ENCODE measurements at regions not wholly inside any gene's neighbourhood (a gene's known extent, or its start where the extent isn't known, plus 50 kb on each side); places are given as distances from the start of the nearest gene placed in this dataset.

DNA sequence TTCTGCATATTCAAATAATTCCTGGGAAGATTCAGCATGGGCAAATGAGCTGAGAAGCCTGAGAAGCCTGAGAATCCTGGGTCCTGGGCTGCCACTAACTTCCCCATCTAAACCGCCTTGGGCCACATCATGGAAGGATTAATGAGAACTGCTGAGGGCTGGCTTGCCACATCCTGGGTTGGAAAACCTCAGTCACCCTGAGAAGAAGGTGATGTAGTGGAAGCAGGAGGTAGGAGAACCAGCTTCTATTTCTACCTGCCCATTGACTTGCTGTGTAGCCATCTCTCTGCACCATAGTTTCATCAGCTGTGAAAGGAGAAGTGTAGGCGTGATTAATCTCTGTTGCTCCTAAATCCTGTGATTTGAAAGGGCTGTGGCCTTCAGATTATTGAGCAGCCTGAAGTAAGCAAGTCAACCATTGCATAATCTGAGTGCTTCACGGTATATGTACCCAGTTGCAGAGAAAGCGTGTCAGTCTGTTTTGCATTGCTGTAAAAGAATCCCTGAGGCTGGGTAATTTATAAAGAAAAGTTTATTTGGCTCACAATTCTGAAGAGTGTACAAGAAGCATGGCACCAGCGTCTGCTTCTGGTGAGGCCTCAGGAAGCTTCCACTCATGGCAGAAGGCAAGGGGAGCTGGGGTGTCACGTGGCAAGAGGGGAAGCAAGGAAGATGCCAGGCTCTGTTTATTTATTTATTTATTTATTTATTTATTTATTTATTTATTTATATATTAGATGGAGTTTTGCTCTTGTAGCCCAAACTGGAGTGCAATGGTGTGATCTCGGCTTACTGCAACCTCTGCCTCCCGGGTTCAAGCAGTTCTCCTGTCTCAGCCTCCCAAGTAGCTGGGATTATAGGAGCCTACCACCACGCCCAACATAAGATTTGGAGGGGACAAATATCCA, 140.9 kb upstream of the ATP6AP2 start:
- no peak for TF ChIP-seq CTCF (IDR thresholded peaks at IDR 0.05)
- Histone ChIP-seq H3K27ac (no peak overlapping the region), H3K27me3 (no peaks in the 10 kb centered on the region), H3K36me3 (no peaks in the 10 kb centered on the region), H3K4me1 (no peaks in the 10 kb centered on the region), H3K9me3 (no peaks in the 10 kb centered on the region), H3K4me3 (no peak overlapping the region)
- intact Hi-C loops (cut with DNase I): no loop called here
- DNase-seq: no peak
- ATAC-seq: no peak

- no peaks in the 10 kb centered on the region for H3K27me3 ChIP-seq
- no peak overlapping the region for H3K27ac ChIP-seq
- DNase-seq (no peak), ATAC-seq (no peak)
- H3K4me1 ChIP-seq: no peaks in the 10 kb centered on the region
- TF ChIP-seq CTCF (IDR thresholded peaks at IDR 0.05): no peak
- H3K36me3 ChIP-seq: no peaks in the 10 kb centered on the region
- intact Hi-C loops (cut with DNase I): no loop called here
- no peaks in the 10 kb centered on the region for H3K9me3 ChIP-seq
- no peak overlapping the region for H3K4me3 ChIP-seq
These were observed 143.4 kb upstream of the ATP6AP2 start for GRCh38 chrX:40437348-40437747.

DNA sequence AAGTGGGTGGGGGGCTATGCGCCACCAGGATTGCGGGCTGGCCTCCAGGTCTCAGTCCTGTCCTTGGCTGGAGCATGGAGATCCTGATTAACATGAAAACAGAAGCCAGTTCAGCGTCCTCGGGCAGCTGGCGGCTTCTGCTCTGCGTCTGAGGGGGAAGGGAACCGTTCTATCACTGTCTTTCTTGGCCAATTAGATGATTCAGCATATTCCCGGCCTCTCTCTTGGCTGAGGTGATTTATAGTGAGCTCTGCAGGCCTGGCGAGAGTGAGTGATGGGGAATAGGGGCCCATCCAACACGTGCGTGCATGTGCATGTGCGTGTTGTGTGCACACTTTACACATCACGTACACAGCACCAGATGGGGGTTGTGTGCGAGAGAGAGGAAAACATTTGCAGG, 145.8 kb upstream of the ATP6AP2 start:
- no peaks in the 10 kb centered on the region for H3K4me1 ChIP-seq
- ATAC-seq: peak; percentile 46
- no peak for TF ChIP-seq CTCF (IDR thresholded peaks at IDR 0.05)
- intact Hi-C loops (cut with DNase I): no loop called here
- H3K9me3 ChIP-seq: no peaks in the 10 kb centered on the region
- H3K4me3 ChIP-seq: no peak overlapping the region
- no peaks in the 10 kb centered on the region for H3K36me3 ChIP-seq
- peak in 2 of 4 donors; percentile 43 to 51 for DNase-seq
- H3K27ac ChIP-seq: no peak overlapping the region
- H3K27me3 ChIP-seq: no peaks in the 10 kb centered on the region

DNA sequence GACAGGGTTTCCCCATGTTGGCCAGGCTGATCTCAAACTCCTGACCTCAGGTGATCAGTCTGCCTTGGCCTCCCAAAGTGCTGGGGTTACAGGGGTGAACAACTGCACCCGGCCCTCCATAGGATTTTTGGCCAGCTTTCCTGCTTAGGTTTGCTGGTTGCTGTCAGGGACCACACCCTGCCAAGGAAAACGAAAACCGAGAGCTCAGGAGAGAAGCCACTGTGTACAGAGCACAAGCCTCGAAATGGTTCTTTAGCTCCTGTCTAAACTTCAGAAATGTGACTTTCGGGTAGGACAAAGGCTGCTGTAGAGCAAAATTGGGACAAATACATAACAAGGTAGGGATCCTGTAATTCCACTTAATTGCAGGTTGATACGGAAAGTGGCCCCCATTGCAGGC, 146.3 kb upstream of the ATP6AP2 start:
- intact Hi-C loops (cut with DNase I): no loop called here
- Histone ChIP-seq H3K27ac (no peak overlapping the region), H3K4me3 (no peak overlapping the region), H3K36me3 (no peaks in the 10 kb centered on the region), H3K9me3 (no peaks in the 10 kb centered on the region), H3K4me1 (no peaks in the 10 kb centered on the region), H3K27me3 (no peaks in the 10 kb centered on the region)
- DNase-seq (no peak), ATAC-seq (no peak)
- no peak for TF ChIP-seq CTCF (IDR thresholded peaks at IDR 0.05)

- H3K36me3 ChIP-seq: no peaks in the 10 kb centered on the region
- DNase-seq (no peak), ATAC-seq (no peak)
- intact Hi-C loops (cut with DNase I): no loop called here
- no peaks in the 10 kb centered on the region for H3K4me1 ChIP-seq
- TF ChIP-seq CTCF (IDR thresholded peaks at IDR 0.05): no peak
- H3K27ac ChIP-seq: no peak overlapping the region
- no peak overlapping the region for H3K4me3 ChIP-seq
- no peaks in the 10 kb centered on the region for H3K27me3 ChIP-seq
- H3K9me3 ChIP-seq: no peaks in the 10 kb centered on the region
These were observed 147.6 kb upstream of the ATP6AP2 start for GRCh38 chrX:40433160-40433559.

Data from left lung (tissue), 4 donors.